Stimulated activated CD4-positive, alpha-beta T cell treated with anti-CD3 and anti-CD28 coated beads, Interleukin-2, amount 100 ng/mL, for 4 hours (primary cell): ENCODE measurements at regions not wholly inside any gene's neighbourhood (a gene's known extent, or its start where the extent isn't known, plus 50 kb on each side); places are given as distances from the start of the nearest gene placed in this dataset.

Experiments used
- DNase-seq: peaks from one replicate; pipeline ENCODE4 v3.0.0-alpha.2; 2020; ENCODE audit warnings: low read depth

DNA sequence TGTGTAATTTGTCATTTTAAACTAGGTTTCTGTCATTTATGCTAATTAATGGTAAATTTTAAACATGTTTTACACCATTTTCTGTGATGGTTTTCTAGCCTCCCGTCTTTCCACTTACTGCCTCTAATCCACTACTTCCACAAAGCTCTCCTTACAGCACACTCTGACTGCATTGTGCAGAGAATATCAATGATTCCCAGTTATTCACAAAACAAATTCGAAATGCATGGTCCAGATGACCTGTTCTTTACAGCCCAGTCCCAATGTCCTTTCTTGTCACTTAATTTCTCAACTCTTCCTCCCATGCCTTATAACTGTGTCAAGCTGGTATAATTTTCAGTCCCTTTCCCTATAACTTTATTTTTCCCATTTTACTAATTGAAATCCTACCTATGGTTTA is 770.5 kb downstream of the USP25 start:
- DNase-seq, result no peak

DNA sequence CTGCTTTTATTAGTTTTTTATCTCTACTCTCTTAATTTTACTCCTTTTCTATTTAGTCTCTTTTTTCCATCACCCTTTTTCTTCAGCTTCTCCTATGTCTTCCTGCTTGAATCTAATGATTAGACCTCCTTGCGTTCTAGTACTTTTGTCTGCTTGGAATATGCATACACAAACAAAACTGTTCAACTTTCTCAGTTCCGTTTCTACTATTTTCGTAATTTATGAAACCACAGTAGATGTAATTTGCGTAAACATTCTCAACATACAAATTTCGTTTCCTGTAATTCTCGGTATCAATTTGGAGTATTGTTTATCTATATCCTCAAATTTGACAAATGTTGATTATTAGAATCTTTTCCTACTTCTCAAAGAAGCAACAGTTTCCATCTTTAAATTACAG is 772.5 kb downstream of the USP25 start:
- DNase-seq, result no peak

DNA sequence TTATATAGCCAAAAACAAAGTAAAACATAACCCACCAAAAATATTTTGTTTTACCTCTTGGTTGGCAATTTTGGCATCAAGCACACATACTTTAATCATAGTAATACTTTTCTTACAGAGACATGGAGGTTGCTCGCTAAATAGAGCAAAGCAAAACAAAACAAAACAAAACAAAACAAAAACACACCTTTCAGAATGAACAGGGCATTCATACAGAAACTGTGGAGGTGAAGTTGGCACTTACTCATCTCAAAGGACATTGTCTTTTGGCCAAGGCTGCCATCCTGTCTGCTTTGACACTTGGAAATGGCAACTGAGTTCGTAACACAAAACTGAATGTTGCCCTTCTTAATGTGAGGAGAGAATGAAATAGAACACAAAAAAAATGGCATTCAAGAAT is 773.1 kb downstream of the USP25 start:
- no peak for DNase-seq

DNA sequence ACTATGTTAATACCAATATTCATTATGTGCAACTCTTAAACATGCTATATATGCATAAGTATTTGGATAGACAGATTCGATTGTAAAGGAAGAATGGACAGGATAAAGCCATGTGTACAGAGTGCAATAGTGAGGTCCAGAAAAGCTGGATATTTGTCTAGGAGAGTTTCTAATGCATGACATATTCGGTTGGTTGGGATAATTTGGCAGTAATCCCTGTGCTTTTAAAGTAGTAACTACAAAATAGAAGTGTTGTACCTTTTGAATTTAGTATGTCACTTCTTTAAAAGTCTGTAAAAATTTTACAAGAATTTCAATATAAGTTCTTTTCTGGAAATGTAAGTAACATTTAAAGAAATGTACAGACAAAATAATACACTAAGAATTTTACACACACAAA is 774.5 kb downstream of the USP25 start:
- DNase-seq, result no peak

DNA sequence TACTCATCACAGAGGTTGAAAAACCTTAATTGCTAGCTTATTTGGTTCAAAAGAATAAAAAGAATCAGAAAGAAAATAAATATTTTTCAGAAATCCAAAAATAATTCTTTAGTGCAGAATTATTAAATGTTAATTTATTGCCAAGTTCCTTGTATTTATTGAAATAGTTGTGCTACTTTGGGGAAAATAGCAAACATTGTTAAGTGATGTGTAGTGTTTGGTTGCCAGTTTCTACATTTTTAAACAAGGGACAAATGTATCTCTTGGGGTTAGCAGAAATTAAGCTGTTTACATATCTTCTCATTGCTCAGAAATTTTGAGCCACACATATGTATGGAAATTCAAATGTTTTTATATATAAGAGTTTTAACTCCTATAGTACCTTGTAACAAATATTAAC is 775.0 kb downstream of the USP25 start:
- DNase-seq, result no peak

DNA sequence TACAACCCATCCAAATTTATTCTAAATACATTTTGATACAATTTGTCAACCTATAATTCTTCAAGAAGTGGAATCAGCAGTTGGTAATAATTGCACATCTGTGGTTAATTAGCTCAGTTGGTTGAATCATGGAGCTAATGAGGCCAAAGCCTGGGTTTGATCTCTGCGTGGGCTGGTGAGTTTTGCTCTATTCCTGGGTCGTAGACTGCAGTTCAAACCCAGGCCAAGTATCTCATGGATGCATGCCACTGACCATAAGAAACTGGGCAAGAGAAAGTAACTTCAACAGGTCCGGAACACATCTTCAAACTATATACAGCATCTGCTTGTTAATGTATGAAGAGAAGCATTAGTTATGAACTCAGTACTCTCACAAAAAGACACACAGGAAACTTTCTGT is 779.7 kb downstream of the USP25 start:
- no peak for DNase-seq

DNA sequence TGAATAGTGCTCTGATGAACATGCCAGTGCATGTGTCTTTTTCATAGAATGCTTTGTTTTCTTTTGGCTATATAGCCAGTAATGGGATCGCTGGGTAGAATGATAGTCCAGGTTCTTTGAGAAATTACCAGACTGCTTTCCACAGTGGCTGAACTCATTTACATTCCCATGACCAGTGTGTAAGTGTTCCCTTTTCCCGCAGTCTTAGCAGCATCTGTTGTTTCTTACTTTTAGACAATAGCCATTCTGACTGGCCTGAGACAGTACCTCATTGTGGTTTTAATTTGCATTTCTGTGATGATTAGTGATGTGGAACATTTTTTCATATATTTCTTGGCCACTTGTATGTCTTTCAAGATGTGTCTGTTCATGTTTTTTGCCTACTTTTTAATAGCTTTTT is 784.5 kb downstream of the USP25 start:
- no peak for DNase-seq

DNA sequence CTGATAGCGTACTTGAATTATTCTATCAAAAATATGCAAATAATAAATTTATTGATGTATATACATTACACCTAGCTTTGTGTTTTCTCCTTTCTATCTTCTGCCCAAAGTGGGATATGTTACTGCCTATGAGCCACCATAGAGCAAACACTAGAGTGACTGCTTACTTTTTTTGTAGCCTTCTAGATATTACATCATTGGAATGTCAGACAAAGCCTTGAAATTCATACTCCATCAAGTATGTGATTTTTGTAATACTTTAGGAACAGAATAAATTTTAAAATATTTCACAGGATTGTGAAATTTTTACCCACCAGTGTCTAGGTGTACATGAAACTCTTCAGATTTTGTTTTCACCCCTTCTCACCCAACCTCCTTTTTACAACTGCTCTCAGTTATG is 787.6 kb downstream of the USP25 start:
- no peak for DNase-seq

DNA sequence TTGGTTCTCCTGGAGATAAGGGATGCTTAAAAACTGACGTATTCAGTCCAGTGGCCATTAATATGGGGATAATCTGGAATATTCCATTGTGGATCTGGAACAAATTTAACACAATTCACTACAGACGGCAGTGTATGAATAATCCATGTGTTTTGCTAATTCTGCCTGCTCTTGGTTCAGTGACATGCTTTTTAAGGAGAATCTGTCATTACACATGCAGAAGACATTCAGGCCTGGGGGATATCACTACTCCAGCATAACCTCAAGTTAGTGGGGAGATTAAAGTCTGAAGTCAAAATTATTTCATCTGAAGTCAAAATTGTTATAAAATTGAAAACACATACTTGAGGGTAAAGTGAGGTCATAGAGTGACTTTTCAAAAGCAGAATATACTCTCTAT is 789.3 kb downstream of the USP25 start:
- no peak for DNase-seq

DNA sequence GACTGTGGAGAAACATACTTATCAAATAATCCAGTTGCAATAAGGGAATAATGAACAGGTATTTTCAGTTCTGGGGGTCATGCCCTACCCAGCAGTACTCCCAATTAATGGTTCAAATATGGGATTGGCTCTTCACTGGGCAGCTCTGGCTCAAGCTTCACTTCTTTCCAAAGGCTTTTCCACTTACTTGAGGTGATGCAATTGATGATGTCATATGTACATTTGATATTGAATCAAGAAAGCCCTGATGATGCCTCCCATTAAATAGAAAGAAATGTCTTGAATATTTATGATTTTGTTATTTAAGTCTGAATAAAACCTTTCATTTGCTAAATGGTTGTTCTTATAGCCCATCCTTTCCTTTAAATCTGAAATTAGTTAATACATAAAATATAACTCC is 789.9 kb downstream of the USP25 start:
- no peak for DNase-seq

DNA sequence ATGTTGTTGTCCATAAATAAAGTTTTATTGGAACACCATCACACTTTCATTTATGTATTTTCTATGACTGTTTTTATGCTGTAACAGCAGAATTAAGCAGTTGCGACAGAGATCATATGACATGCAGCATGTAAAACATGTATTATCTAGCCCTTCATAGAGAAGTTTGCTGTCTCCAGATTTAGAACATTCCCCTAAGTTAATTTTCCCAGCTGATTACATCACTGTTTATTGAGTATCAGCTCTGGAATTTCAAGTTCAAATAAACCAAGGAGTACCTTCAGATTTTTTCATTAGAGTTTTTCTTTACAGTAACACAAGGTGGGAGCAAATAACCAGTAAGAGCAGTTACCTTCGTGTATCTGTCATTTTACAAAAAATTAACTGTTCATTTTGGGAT is 792.8 kb downstream of the USP25 start:
- no peak for DNase-seq

DNA sequence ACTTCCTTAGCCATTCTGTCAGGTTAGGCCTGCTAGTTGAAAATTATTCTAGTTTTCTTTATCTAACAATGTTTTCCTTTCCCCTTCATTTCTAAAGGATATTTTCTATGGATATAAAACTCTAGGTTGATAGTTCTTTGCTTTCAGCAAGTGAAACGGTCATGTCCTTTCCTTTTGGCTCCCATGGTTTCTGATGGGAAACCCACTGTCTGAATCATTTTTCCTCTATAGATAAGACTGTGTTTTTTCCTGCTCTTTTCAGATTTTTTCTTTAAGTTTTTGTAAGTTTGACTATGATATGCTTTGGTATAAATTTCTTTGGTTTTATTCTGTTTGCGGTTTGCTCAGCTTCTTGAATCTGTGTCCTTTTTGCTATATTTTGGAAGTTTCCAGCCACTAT is 800.9 kb downstream of the USP25 start:
- no peak for DNase-seq

DNA sequence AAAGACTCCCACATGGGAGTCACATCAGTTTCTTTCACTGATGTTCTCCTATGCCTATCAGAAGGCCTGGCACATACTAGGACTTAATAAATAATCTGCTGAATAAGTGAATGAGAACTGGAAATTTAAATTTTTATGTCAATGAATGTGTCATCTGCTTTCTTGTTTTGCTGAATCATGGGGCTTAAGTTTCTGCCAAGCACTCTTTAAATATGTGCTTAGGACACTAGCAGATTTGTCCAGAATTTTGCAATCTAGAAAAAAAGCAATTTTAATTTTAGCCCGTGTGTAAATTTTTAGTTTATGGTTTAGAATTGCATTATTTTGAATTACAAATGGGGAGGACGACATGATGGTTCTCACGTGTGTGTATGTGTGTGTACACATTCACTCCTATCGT is 803.1 kb downstream of the USP25 start:
- DNase-seq, result no peak

DNA sequence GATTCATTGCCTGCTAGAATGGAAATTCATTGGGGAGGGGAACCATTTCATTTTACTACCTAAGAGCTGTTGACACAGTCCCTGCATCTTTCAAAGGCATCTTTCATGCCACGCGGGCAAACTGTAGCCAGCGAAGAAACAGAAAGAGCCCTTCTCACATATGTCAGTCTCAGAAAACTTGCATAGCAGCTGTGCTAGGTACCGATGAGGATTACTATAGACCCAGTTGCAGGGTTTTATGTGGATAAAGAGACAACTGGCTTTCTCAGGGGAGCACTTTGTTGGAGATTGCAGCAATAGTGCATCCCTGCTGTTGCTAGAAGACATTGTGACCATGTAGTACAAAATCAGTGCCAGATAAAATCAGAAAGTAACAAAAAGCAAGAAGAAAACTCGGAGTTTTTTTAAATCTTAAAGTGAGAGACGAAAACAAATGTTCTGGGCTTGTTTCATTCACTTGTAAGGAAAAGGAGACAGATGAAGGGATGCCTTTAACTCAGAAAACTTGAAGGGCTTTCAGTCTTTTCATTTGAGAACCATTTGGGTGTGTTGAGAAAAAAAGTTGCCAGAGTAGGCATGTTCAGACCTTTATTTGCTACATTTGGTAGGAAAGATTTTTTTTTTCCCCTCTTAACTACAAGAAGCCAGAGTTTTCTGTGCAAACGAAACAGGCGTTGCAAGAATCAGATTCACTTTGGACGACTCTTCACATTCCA is 804.1 kb downstream of the USP25 start:
- DNase-seq, result no peak

DNA sequence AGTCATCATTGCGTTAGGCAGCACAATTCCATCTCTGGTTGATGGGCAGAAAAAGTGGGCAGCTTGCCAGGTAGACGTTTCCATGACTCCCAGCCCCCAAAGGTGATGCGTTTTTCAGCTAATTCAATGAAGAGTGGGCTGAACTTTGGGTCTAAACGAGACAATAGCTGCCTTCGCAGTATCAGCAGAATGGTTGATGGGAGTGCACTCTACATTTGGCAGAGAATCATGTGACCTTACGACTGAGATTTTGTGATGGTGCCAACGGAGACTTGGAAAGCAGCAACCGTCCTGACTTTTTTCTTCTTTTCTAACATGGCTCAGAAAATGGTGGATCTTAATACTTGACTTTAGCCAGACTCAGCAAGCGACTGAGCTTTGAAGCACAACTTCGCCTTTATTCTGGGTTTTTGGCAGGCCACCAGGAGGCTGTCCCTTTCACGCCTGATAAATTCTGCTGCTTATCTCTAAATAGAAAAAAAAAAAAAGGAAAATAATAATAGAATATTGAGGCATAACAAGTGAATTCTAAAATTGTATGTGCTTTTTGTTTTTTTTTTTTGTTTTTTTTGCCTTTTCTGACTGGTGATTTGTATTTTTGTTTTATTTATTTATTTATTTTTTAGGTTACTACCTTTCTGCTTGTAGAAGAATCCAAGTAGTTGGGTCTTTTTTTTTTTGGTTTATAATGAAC is 804.8 kb downstream of the USP25 start:
- DNase-seq, result no peak

DNA sequence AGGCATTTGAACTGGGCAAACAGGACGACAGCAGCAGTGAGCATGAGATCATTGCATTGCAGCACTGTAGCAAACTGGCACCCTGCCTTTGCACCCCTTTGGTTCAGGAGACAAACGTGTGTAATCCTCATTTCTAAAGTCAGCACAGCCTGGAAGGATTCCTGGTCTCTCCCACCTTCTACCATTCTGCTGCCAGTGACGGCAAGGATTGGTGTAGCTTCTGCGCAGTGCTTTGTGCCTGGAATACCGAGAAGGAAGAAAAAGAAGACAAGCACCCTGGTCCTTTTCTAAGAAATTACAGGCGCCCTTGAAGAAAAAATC is 805.3 kb downstream of the USP25 start:
- no peak for DNase-seq

DNA sequence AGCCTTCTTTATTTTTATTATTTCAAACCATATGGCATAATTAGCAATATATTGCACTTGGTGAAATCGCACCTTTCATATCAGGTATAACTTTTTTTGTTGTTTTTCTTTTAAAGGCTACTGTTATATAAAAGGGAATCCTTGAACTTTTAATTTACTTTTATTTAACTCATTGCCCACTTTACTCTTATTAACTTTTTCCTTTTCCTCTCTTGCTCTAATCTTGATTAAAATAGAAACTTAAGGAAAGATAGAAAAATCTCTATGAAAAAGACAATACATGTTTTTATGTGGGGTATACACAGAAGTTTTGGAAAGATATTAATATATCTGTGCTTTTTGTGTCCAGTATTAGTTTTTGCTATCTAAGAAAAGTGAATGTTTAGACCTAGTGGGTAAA is 805.8 kb downstream of the USP25 start:
- no peak for DNase-seq

DNA sequence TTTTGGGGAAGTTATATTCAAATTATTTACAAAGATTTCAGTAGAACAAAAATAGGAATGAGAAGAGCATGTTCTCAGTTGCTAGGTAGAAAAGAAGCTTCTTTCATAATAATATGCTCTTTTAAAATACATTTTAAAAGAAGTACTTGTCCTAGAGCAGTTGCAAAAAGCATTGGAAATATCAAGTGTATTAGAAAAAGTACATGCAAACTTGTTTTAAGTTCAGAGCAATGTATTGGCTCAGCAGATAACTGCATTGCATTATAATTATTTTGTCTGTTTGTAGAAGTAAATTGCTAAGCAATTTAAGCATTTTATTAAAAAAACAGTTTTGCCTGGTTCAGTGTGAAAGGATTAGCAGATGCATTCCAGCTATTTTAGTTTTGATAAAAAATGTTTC is 806.4 kb downstream of the USP25 start:
- no peak for DNase-seq

DNA sequence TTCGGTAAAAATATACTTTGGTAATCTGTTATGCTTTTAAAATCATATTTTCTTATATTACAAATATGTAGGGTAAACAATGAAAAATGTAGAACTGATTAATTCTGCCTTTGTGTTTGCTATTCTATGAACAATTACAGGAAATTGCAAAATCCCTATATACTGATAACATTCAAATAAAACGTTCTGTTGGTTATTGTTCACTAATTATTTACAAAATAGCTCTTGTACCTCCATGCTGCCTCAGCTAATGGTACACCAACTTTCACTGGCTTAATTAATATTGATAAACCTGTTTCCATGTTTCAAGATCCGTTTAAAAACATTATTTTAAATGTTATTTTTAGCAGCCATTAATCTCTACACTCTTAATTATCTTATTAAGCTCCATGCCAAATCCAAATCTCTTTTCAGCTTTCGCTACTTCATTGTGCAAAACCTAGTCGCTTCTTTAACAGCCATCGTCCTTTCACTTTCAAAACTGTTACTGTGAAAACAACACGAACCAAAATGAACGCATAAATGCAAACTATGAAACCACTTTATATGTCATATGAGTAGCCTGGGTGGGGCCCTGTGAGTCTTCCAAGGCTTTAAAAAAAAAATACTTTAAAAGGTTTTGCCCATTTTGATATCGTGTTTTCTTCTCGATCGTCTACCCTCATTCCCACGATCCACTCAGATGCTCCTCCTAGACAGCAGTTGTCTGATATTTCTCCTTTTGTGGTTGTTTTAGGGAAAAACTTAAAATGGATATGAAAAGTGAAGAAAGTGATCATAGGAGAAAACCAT is 807.1 kb downstream of the USP25 start:
- DNase-seq, result no peak

DNA sequence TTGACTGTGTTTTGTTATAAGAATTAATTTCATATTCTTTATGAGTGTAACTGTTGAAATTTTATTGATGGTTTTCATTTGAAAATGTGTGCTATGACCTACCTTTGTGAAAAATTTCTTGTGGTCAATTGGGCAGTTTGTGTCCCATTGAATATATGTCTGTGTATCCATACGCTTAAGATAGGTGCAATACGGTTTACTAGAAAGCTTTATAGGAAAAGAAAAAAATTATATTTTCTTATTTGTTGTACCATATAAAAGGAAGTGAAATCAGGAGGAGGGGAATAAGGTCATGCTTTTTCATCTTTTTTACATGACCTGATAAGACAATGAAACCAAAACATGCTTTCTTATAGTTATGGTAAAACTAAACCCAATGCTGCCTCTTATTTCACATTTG is 807.7 kb downstream of the USP25 start:
- DNase-seq, result no peak

DNA sequence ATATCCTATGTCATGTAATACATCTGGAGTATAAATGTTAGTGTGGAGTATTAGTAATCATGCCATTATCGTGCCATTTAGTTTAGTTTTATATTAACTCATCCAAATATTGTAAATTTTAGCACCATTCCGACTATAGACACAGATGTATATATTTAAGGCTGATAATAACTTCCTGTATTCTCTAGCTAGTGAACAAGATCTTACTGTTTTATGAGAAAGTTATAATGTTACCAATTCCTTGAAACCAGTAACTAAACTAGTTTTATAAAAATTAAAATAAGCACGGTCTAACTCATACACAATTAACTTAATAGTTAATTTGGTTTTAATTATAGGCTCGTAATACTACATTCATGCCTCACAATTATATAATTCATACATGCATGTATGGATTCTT is 808.6 kb downstream of the USP25 start:
- no peak for DNase-seq

DNA sequence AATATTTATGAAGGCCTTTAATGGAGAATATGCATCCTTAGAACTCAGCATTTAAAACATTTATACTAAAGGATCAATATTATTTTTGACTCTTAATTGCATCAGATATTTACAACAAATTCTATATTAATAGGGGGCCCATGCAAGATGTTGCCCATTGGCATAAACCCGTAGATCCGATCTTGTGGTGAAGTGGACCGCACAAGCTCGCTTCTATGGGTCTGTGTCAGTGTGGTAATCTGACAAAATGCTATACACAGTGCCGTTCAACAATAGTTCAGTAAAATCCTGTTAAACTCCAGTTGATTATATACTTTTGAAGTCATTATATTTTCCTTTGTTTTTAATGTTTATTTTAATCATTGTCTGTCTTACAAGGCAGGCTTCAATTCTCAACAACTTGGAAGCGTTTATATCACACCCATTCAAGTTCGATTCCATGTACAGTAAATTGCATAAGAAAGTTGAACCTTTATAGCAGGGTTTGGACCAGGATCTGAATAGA is 809.2 kb downstream of the USP25 start:
- DNase-seq, result no peak
